ENCODE measurements at regions not wholly inside any gene's neighbourhood (a gene's known extent, or its start where the extent isn't known, plus 50 kb on each side); places are given as distances from the start of the nearest gene placed in this dataset.
"Not testable (repeated sequence)": the region's sequence is repeated elsewhere in the genome, so short reads cannot be mapped to it uniquely, and the experiment has no call there.

DNA sequence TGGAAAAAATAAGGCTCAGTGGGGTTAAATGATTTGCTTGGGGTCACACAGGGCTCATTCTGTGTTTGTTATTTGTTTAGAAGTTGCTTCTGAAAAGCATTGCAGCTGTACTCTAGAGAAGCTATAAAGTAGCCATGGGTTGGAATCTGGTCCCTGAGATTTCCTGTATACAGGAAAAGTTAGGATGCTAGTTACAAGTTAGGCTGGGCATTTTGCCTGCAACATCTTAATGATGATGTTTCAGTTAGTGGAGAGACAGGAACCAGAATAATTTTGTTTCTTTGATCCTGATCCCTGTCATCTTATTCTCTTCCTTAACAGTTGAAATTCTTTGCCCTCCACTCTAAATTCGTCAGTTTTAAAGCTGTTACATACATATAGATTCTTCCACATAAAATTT is 445.3 kb downstream of the OTOL1 start:
- DNase-seq = no peak
- no peaks in the 10 kb centered on the region for H3K36me3 Mint-ChIP-seq
- H3K36me3 ChIP-seq (replicated peaks in 1 of 2; ENCODE audit: control insufficient read depth in 1 of 2, insufficient read depth in 2 of 2, low read length in 2 of 2) = no peaks in the 10 kb centered on the region
- H3K9me3 Mint-ChIP-seq = peaks cover 5 to 17% (median 8%) of the 10 kb centered on the region in 7 donors
- H3K27me3 ChIP-seq (ENCODE audit: control insufficient read depth in 2 of 2, insufficient read depth in 2 of 2, low read length in 2 of 2) = no peaks in the 10 kb centered on the region
- intact Hi-C loops (cut with micrococcal nuclease) = no loop called here
- H3K27me3 Mint-ChIP-seq (ENCODE audit: low read depth in 3 of 3) = peaks cover 0 to 1% (median 0%) of the 10 kb centered on the region in 3 donors
- WGBS (ENCODE audit: insufficient coverage) = no CpG with 5 or more reads among the region's 1 CpG
- H2AFZ ChIP-seq (ENCODE audit: insufficient read depth, low read depth, low read length, poor library complexity, severe bottlenecking) = no peak overlapping the region
- TF ChIP-seq, protein P1, sequence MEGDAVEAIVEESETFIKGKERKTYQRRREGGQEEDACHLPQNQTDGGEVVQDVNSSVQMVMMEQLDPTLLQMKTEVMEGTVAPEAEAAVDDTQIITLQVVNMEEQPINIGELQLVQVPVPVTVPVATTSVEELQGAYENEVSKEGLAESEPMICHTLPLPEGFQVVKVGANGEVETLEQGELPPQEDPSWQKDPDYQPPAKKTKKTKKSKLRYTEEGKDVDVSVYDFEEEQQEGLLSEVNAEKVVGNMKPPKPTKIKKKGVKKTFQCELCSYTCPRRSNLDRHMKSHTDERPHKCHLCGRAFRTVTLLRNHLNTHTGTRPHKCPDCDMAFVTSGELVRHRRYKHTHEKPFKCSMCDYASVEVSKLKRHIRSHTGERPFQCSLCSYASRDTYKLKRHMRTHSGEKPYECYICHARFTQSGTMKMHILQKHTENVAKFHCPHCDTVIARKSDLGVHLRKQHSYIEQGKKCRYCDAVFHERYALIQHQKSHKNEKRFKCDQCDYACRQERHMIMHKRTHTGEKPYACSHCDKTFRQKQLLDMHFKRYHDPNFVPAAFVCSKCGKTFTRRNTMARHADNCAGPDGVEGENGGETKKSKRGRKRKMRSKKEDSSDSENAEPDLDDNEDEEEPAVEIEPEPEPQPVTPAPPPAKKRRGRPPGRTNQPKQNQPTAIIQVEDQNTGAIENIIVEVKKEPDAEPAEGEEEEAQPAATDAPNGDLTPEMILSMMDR (IDR thresholded peaks at IDR 0.05) = no peak
- no peak overlapping the region for H3K9ac ChIP-seq (ENCODE audit: insufficient read depth, low read length, poor library complexity, severe bottlenecking)
- no peak overlapping the region for H3K4me2 ChIP-seq (replicated peaks; ENCODE audit: extremely low read depth, low read length, poor library complexity, severe bottlenecking)
- peak overlapping the region in 1 of 7 donors; percentile 18 for H3K27ac Mint-ChIP-seq
- peaks cover 2 to 5% of the 10 kb centered on the region in 2 donors for H3K9me3 ChIP-seq (replicated peaks in 1 of 2; ENCODE audit: control insufficient read depth in 1 of 2, insufficient read depth in 1 of 2, low read length in 2 of 2)
- H3K4me3 Mint-ChIP-seq = no peak overlapping the region
- H3K4me3 ChIP-seq (replicated peaks in 1 of 3; ENCODE audit: low read depth in 2 of 3, low read length in 3 of 3) = no peak overlapping the region
- H3K4me1 ChIP-seq (ENCODE audit: control insufficient read depth in 1 of 2, insufficient read depth in 2 of 2, low read length in 2 of 2) = peaks cover 0 to 3% of the 10 kb centered on the region in 2 donors
- no peaks in the 10 kb centered on the region for H4K20me1 ChIP-seq (ENCODE audit: insufficient read depth, low read length)
- H3K27ac ChIP-seq (ENCODE audit: low read depth in 1 of 2, low read length in 2 of 2) = no peak overlapping the region
- H3K4me1 Mint-ChIP-seq = peaks cover 10% of the 10 kb centered on the region
- no peaks in the 10 kb centered on the region for H3K79me2 ChIP-seq (ENCODE audit: insufficient read depth, low read length)

DNA sequence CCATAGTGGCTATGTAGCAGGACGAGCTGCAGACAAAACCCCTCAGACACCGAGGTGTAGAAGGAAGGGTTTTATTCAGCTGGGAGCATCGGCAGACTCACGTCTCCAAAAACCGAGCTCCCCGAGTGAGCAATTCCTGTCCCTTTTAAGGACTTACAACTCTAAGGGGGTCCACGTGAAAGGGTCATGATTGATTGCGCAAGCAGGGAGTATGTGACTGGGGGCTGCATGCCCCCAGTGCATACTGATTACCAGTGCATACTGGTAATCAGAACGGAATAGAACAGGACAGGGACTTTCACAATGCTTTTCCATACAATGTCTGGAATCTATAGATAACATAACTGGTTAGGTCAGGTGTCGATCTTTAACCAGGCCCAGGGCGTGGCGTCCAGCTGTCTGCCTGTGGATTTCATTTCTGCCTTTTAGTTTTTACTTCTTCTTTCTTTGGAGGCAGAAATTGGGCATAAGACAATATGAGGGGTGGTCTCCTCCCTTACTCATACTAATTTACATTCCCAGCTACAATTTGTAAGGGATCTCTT is 447.3 kb downstream of the OTOL1 start:
- H3K4me3 ChIP-seq (replicated peaks in 1 of 3; ENCODE audit: low read depth in 2 of 3, low read length in 3 of 3); H3K27me3 ChIP-seq (ENCODE audit: control insufficient read depth in 2 of 2, insufficient read depth in 2 of 2, low read length in 2 of 2); H3K27ac Mint-ChIP-seq; H2AFZ ChIP-seq (ENCODE audit: insufficient read depth, low read depth, low read length, poor library complexity, severe bottlenecking); H4K20me1 ChIP-seq (ENCODE audit: insufficient read depth, low read length); H3K9ac ChIP-seq (ENCODE audit: insufficient read depth, low read length, poor library complexity, severe bottlenecking); H3K36me3 ChIP-seq (replicated peaks in 1 of 2; ENCODE audit: control insufficient read depth in 1 of 2, insufficient read depth in 2 of 2, low read length in 2 of 2); H3K79me2 ChIP-seq (ENCODE audit: insufficient read depth, low read length); H3K9me3 ChIP-seq (replicated peaks in 1 of 2; ENCODE audit: control insufficient read depth in 1 of 2, insufficient read depth in 1 of 2, low read length in 2 of 2); DNase-seq; intact Hi-C loops (cut with micrococcal nuclease); H3K4me3 Mint-ChIP-seq; H3K4me1 ChIP-seq (ENCODE audit: control insufficient read depth in 1 of 2, insufficient read depth in 2 of 2, low read length in 2 of 2); H3K4me2 ChIP-seq (replicated peaks; ENCODE audit: extremely low read depth, low read length, poor library complexity, severe bottlenecking); H3K36me3 Mint-ChIP-seq; H3K27ac ChIP-seq (ENCODE audit: low read depth in 1 of 2, low read length in 2 of 2); H3K27me3 Mint-ChIP-seq (ENCODE audit: low read depth in 3 of 3): not testable (repeated sequence)
- WGBS (ENCODE audit: insufficient coverage) = 70% methylated on average over 2 of the region's 12 CpGs
- Mint-ChIP-seq H3K4me1 (peaks cover 10% of the 10 kb centered on the region), H3K9me3 (peaks cover 0 to 10% (median 3%) of the 10 kb centered on the region in 7 donors)

Data from CD14-positive monocyte (primary cell).